Testis (tissue), 2 donors: ENCODE measurements at regions not wholly inside any gene's neighbourhood (a gene's known extent, or its start where the extent isn't known, plus 50 kb on each side); places are given as distances from the start of the nearest gene placed in this dataset.

Source experiments
- DNase-seq: peaks from one replicate; pipeline ENCODE4 v3.0.0-alpha.2; 2019
- H3K27ac ChIP-seq, 2 donors: fragments of 200-600 bp; sonication (generic); one replicate each; pipeline ENCODE4 v1.5.1; 2019
- H3K27me3 ChIP-seq: fragments of 200-600 bp; sonication (generic); one replicate; pipeline ENCODE4 v1.5.1; 2019
- H3K36me3 ChIP-seq: fragments of 200-600 bp; sonication (generic); one replicate; pipeline ENCODE4 v1.5.1; 2017; ENCODE audit warnings: low read depth; ENCODE audit errors: missing control alignments
- H3K4me1 ChIP-seq: fragments of 200-600 bp; sonication (generic); one replicate; pipeline ENCODE4 v1.5.1; 2019
- H3K4me3 ChIP-seq, 2 donors: fragments of 200-600 bp; sonication (generic); one replicate each; pipeline ENCODE4 v1.5.1; 2017 to 2019
- H3K9me3 ChIP-seq: fragments of 200-600 bp; sonication (generic); one replicate; pipeline ENCODE4 v1.5.1; 2017
- POLR2A ChIP-seq: fragments of 450-650 bp; IDR thresholded peaks from one replicate; pipeline ENCODE4 v1.6.1; 2017; ENCODE audit warnings: antibody characterized with exemption, mild to moderate bottlenecking, moderate library complexity
- WGBS, 2 donors: methylation state at CpG; one replicate each; pipeline ENCODE4 v1.1.5; 2018; 5-methylcytosine and 5-hydroxymethylcytosine counted together
- intact Hi-C: fragments of 100-400 bp; cut with DNase I; formaldehyde crosslinking; loops from one replicate; pipeline ENCODE4 v1.15.1; 2023; ENCODE audit warnings: low total_unique reads
- TF ChIP-seq, protein P1 (sequence below), 3 experiments: fragments of 450-650 bp in 2 of 3; fragments of 200-600 bp in 1 of 3; sonication (generic) in 1 of 3; IDR thresholded peaks; one replicate each; pipeline ENCODE4 v1.5.1; 2016 to 2019; ENCODE audit warnings: antibody characterized with exemption in 3 of 3, mild to moderate bottlenecking in 2 of 3, moderate library complexity in 1 of 3

DNA sequence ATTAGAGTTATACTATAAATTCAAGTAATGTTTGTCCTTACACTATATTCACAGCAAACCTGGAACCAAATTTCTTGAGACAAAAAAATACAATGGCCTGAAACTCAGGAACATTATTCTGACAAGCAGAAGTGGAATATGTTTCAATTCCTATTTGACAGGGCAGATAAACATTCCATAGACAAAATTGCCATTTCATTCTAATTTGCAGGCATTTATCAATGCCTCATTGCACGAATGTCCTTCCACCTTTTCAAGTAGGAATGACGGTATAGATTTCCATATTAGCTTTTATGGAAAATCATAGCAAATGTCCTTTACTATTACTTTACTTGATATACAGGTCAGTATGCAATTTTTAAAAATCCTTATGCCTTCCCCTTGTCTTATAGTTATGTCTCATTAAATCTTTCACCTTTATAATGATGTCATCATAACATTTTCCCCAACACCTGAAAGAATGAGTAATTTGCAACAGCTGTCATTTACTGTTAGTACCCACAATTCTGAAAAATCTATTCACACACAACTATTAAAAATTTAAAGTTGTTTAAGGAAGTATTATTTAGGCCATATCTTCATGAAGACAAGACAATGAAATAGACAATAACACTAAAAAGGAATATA, 299.7 kb upstream of the SEMA3C start:
- H3K36me3 ChIP-seq, result no peaks in the 10 kb centered on the region
- no peak overlapping the region for H3K27ac ChIP-seq
- no peak for DNase-seq
- no peak overlapping the region for H3K4me3 ChIP-seq
- intact Hi-C loops, result no loop called here
- H3K27me3 ChIP-seq, result no peaks in the 10 kb centered on the region
- no peak for TF ChIP-seq POLR2A
- TF ChIP-seq, protein P1, sequence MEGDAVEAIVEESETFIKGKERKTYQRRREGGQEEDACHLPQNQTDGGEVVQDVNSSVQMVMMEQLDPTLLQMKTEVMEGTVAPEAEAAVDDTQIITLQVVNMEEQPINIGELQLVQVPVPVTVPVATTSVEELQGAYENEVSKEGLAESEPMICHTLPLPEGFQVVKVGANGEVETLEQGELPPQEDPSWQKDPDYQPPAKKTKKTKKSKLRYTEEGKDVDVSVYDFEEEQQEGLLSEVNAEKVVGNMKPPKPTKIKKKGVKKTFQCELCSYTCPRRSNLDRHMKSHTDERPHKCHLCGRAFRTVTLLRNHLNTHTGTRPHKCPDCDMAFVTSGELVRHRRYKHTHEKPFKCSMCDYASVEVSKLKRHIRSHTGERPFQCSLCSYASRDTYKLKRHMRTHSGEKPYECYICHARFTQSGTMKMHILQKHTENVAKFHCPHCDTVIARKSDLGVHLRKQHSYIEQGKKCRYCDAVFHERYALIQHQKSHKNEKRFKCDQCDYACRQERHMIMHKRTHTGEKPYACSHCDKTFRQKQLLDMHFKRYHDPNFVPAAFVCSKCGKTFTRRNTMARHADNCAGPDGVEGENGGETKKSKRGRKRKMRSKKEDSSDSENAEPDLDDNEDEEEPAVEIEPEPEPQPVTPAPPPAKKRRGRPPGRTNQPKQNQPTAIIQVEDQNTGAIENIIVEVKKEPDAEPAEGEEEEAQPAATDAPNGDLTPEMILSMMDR (IDR thresholded peaks at IDR 0.05), result no peak
- no peaks in the 10 kb centered on the region for H3K4me1 ChIP-seq
- H3K9me3 ChIP-seq, result no peaks in the 10 kb centered on the region
- 67 to 73% methylated on average over 2 of the region's 2 CpGs for WGBS, 2 donors

DNA sequence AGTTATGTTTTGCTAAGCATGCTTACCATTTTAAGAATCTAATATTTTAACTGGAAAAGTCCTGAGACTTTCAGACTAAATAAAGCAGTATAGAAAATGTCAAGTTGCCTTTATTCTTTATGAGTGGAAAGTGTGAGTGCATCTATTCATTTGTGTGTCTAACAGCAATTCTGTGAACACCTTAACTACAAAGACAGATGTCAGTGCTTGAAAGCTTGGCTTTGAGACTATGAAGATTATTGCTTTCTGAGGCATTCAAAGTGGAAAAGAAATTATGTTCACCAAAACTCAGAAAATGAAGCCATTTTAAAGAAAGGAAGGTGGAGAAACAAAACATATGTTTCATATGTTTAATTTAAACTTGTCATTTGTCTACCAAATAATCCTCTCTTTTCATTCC, 294.5 kb upstream of the SEMA3C start:
- H3K4me3 ChIP-seq, result no peak overlapping the region
- no peak overlapping the region for H3K27ac ChIP-seq
- intact Hi-C loops, result no loop called here
- TF ChIP-seq, protein P1 (IDR thresholded peaks at IDR 0.05), result no peak
- TF ChIP-seq POLR2A, result no peak
- no peak for DNase-seq
- no peaks in the 10 kb centered on the region for H3K36me3 ChIP-seq
- H3K9me3 ChIP-seq, result no peaks in the 10 kb centered on the region
- H3K27me3 ChIP-seq, result no peaks in the 10 kb centered on the region
- no peaks in the 10 kb centered on the region for H3K4me1 ChIP-seq

DNA sequence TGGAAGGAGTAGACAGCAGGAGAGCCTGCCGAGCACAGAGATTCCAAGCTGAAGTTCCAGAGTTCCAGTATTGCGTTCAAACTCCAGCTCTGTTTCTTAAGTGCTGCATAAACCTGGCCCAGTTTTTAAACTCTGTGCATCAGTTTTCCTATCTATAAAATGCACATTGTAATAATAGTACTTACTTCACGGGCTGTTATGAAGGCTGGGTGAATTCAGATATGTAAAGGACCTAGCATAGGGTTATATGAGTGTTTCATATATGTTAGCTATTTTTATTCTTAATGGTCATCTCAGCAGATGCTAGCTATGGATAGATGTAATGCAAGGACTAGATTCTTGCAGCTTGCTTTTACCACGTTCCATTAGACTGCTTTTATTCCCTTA, 293.1 kb upstream of the SEMA3C start:
- WGBS, 2 donors, result 55 to 60% methylated on average over 4 of the region's 4 CpGs
- Histone ChIP-seq H3K27ac (no peak overlapping the region), H3K36me3 (no peaks in the 10 kb centered on the region), H3K4me1 (no peaks in the 10 kb centered on the region), H3K4me3 (no peak overlapping the region), H3K27me3 (no peaks in the 10 kb centered on the region), H3K9me3 (no peaks in the 10 kb centered on the region)
- TF ChIP-seq, protein P1 (IDR thresholded peaks at IDR 0.05), result no peak
- no peak for TF ChIP-seq POLR2A
- no peak for DNase-seq
- intact Hi-C loops, result no loop called here

DNA sequence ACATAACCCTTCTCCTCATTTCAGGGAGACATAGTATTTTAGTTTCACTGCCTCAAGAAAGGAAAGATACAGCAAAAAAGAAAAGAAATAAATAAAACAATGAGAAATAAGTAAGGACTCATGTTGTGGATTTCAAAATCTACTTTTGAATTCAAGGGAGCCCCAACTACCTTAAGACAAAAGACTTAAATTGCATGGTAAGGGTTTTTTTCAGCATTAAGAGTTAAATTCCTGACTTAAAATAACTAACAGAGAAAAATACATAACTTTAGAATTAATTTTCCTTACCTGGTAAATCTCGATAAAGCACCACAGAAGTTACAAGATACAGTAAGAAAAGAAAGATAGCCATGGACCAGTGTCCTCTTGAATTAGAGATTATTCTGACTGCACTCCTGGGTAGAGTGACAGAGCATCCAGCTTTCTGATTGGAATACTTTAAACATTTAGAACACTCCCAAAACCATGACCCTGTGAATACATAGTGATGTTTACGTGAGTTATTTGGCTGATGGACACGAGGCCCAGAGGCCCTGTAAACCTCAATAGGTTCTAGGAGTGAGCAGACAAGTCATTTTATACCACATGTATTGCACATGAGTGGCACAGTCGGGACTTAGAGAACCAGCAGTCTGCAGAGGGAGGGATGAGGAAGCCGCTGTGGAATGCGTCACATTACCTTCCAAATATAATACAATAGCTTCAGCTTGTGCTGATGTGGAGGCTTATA, 292.5 kb upstream of the SEMA3C start:
- no peak overlapping the region for H3K4me3 ChIP-seq
- no peaks in the 10 kb centered on the region for H3K27me3 ChIP-seq
- no peak for DNase-seq
- H3K9me3 ChIP-seq, result no peaks in the 10 kb centered on the region
- WGBS, 2 donors, result 74 to 79% methylated on average over 6 of the region's 6 CpGs
- H3K4me1 ChIP-seq, result no peaks in the 10 kb centered on the region
- intact Hi-C loops, result no loop called here
- H3K27ac ChIP-seq, result no peak overlapping the region
- no peak for TF ChIP-seq POLR2A
- TF ChIP-seq, protein P1 (IDR thresholded peaks at IDR 0.05), result no peak
- no peaks in the 10 kb centered on the region for H3K36me3 ChIP-seq
